ENCODE measurements at regions not wholly inside any gene's neighbourhood (a gene's known extent, or its start where the extent isn't known, plus 50 kb on each side); places are given as distances from the start of the nearest gene placed in this dataset.

DNA sequence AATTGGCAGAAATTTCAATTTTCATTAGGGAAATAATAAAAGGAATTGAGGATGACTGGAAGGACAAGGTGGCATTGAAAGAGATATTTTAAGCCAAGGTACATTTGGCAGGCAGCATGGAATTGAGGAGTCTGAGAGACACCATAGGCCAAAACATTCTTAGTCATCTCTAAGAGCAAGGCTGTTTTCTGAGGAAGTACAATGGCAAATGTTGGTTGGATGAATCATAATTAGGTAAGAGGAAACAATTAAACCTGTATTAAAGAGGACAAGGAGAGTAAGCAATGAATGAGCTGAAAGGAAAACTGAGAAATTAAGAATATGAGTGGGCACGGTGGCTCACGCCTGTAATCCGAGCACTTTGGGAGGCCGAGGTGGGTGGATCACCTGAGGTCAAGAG, 86.3 kb downstream of the MRPL32 start:
- TF ChIP-seq, protein P1, sequence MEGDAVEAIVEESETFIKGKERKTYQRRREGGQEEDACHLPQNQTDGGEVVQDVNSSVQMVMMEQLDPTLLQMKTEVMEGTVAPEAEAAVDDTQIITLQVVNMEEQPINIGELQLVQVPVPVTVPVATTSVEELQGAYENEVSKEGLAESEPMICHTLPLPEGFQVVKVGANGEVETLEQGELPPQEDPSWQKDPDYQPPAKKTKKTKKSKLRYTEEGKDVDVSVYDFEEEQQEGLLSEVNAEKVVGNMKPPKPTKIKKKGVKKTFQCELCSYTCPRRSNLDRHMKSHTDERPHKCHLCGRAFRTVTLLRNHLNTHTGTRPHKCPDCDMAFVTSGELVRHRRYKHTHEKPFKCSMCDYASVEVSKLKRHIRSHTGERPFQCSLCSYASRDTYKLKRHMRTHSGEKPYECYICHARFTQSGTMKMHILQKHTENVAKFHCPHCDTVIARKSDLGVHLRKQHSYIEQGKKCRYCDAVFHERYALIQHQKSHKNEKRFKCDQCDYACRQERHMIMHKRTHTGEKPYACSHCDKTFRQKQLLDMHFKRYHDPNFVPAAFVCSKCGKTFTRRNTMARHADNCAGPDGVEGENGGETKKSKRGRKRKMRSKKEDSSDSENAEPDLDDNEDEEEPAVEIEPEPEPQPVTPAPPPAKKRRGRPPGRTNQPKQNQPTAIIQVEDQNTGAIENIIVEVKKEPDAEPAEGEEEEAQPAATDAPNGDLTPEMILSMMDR (IDR thresholded peaks at IDR 0.05), result no peak
- no peak for TF ChIP-seq POLR2AphosphoS5 (IDR thresholded peaks at IDR 0.05; ENCODE audit: low read depth, low read length)
